ENCODE measurements at regions not wholly inside any gene's neighbourhood (a gene's known extent, or its start where the extent isn't known, plus 50 kb on each side); places are given as distances from the start of the nearest gene placed in this dataset.

GRCh38 chr2:509888-510287 is 167.3 kb downstream of the TMEM18 start:
- no peak for DNase-seq (ENCODE audit: low spot score)

- DNase-seq (ENCODE audit: low spot score): no peak
These were observed 169.1 kb downstream of the TMEM18 start for GRCh38 chr2:508121-508520.

- peak; percentile 24 for DNase-seq (ENCODE audit: low spot score)
These were observed 170.3 kb downstream of the TMEM18 start for GRCh38 chr2:506866-507265.

GRCh38 chr2:506451-506850 is 170.8 kb downstream of the TMEM18 start:
- DNase-seq (ENCODE audit: low spot score): peak; percentile 18

- DNase-seq (ENCODE audit: low spot score): peak; percentile 56
These were observed 171.3 kb downstream of the TMEM18 start for GRCh38 chr2:505941-506340.

GRCh38 chr2:503288-503999 is 173.8 kb downstream of the TMEM18 start:
- DNase-seq (ENCODE audit: low spot score): no peak

GRCh38 chr2:502831-503230 is 174.4 kb downstream of the TMEM18 start:
- no peak for DNase-seq (ENCODE audit: low spot score)

- DNase-seq (ENCODE audit: low spot score): no peak
These were observed 175.5 kb downstream of the TMEM18 start for GRCh38 chr2:501667-502066.

- DNase-seq (ENCODE audit: low spot score): no peak
These were observed 176.1 kb downstream of the TMEM18 start for GRCh38 chr2:501130-501529.

GRCh38 chr2:499726-500125 is 177.5 kb downstream of the TMEM18 start:
- no peak for DNase-seq (ENCODE audit: low spot score)

GRCh38 chr2:498493-499178 is 178.6 kb downstream of the TMEM18 start:
- DNase-seq (ENCODE audit: low spot score): no peak

GRCh38 chr2:497770-498492 is 179.3 kb downstream of the TMEM18 start:
- DNase-seq (ENCODE audit: low spot score): peak; percentile 23

- no peak for DNase-seq (ENCODE audit: low spot score)
These were observed 180.5 kb downstream of the TMEM18 start for GRCh38 chr2:496729-497128.

GRCh38 chr2:495745-496275 is 181.4 kb downstream of the TMEM18 start:
- no peak for DNase-seq (ENCODE audit: low spot score)

GRCh38 chr2:494853-495252 is 182.4 kb downstream of the TMEM18 start:
- DNase-seq (ENCODE audit: low spot score): no peak

- no peak for DNase-seq (ENCODE audit: low spot score)
These were observed 184.0 kb downstream of the TMEM18 start for GRCh38 chr2:493228-493627.

GRCh38 chr2:492178-492577 is 185.0 kb downstream of the TMEM18 start:
- DNase-seq (ENCODE audit: low spot score): peak; percentile 40

- peak; percentile 32 for DNase-seq (ENCODE audit: low spot score)
These were observed 187.4 kb downstream of the TMEM18 start for GRCh38 chr2:489838-490237.

- peak; percentile 26 for DNase-seq (ENCODE audit: low spot score)
These were observed 188.1 kb downstream of the TMEM18 start for GRCh38 chr2:489084-489483.

- DNase-seq (ENCODE audit: low spot score): peak; percentile 25
These were observed 189.8 kb downstream of the TMEM18 start for GRCh38 chr2:487186-488079.

- peak; percentile 33 for DNase-seq (ENCODE audit: low spot score)
These were observed 190.8 kb downstream of the TMEM18 start for GRCh38 chr2:486371-486770.

GRCh38 chr2:481388-481787 is 193.5 kb upstream of the ALKAL2 start:
- peak; percentile 37 for DNase-seq (ENCODE audit: low spot score)
